ENCODE measurements at regions not wholly inside any gene's neighbourhood (a gene's known extent, or its start where the extent isn't known, plus 50 kb on each side); places are given as distances from the start of the nearest gene placed in this dataset.

GRCh38 chr7:12939694-12940093 lies 252.3 kb downstream of the ARL4A start:
- DNase-seq (ENCODE audit: low read depth): no peak
- TF ChIP-seq, protein P1, sequence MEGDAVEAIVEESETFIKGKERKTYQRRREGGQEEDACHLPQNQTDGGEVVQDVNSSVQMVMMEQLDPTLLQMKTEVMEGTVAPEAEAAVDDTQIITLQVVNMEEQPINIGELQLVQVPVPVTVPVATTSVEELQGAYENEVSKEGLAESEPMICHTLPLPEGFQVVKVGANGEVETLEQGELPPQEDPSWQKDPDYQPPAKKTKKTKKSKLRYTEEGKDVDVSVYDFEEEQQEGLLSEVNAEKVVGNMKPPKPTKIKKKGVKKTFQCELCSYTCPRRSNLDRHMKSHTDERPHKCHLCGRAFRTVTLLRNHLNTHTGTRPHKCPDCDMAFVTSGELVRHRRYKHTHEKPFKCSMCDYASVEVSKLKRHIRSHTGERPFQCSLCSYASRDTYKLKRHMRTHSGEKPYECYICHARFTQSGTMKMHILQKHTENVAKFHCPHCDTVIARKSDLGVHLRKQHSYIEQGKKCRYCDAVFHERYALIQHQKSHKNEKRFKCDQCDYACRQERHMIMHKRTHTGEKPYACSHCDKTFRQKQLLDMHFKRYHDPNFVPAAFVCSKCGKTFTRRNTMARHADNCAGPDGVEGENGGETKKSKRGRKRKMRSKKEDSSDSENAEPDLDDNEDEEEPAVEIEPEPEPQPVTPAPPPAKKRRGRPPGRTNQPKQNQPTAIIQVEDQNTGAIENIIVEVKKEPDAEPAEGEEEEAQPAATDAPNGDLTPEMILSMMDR (IDR thresholded peaks at IDR 0.05; ENCODE audit: insufficient read depth, low read depth, low read length): no peak

GRCh38 chr7:12941512-12941911 lies 254.1 kb downstream of the ARL4A start:
- no peak overlapping the region for H3K4me3 ChIP-seq (ENCODE audit: low read depth, low read length)
- TF ChIP-seq, protein P1 (IDR thresholded peaks at IDR 0.05; ENCODE audit: insufficient read depth, low read depth, low read length): no peak
- peak; percentile 19 for DNase-seq (ENCODE audit: low read depth)

More at GRCh38 chr7:12939694-12940093, 252.3 kb downstream of the ARL4A start:
- H3K4me3 ChIP-seq (ENCODE audit: low read depth, low read length): no peak overlapping the region

DNA sequence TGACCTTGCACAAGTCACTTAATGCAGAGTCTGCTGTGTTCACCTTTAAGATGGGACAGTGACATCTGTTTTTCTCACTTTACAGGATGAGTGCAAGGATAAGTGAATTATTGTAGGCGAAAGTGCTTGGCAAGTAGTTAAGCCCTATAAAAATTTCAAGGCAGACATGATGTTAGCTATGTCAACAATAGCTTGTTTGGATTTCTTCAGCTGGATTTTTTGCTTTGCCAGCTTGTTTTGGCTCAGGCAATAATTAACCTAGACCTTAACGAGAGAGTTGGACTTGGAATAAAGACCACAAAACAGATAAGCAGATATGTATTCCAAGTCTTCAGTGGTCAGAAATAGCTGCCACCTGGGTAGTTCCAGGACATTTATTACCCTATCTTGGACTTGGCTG lies 255.2 kb downstream of the ARL4A start:
- H3K4me3 ChIP-seq (ENCODE audit: low read depth, low read length): no peak overlapping the region
- TF ChIP-seq, protein P1 (IDR thresholded peaks at IDR 0.05; ENCODE audit: insufficient read depth, low read depth, low read length): no peak
- DNase-seq (ENCODE audit: low read depth): peak; percentile 64

DNA sequence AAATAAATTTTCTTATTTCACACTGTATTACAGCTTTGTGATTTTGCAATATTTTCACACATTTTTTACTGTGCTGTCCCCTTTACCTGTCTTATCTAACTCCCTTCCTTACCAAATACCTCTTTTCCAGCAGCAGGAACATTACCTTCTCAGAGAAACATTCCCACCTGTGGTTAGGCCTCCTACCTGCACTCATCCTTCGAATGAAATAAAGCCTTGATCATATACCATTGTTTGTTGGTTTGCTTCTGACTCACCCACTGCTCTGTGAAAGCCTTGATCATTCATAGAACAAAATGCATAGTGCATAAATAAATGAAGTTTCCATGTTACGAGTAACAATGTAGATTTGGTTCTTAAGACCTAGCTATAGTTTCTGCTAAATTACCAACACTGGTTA lies 256.3 kb downstream of the ARL4A start:
- no peak for DNase-seq (ENCODE audit: low read depth)
- TF ChIP-seq, protein P1 (IDR thresholded peaks at IDR 0.05; ENCODE audit: insufficient read depth, low read depth, low read length): no peak

DNA sequence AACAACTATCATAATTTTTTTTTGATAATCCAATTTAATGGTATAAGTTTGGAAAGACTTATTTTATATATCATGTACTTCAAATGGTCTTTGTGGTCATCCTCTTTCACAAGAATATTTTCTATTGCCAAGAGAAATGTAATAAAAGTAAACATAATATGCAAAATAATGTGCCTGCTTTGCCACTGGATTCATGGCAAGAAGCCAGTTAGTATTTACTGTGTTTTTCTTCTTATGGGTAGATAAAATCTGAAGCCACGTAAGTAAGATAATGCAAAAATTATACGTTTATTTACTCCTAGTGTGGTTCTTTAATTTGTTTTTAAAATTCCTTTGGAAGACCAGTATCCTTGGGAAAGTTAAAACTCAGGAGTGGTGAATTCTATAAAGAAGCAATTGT lies 258.5 kb downstream of the ARL4A start:
- H3K4me3 ChIP-seq (ENCODE audit: low read depth, low read length): no peak overlapping the region
- peak; percentile 68 for DNase-seq (ENCODE audit: low read depth)
- TF ChIP-seq, protein P1 (IDR thresholded peaks at IDR 0.05; ENCODE audit: insufficient read depth, low read depth, low read length): no peak

More for the DNA sequence above, 256.3 kb downstream of the ARL4A start:
- H3K4me3 ChIP-seq (ENCODE audit: low read depth, low read length): no peak overlapping the region

DNA sequence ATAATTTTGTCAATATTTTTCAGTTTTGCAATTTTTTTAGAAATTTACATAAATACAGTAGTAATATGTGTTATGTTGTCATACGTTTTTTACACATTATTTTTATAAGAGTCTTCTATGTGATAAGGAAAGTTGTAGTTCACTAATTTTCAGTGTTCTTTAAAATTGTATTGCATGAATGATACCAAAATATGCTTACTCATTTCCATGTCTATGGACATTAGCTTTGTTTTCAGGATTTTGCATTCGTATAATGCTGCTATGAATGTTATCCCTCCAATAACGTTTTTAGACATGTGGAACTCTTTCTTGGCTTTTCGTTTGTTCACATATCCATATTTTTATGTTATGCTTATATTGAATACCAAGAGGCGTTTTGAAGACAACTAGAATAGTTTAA lies 260.0 kb downstream of the ARL4A start:
- DNase-seq (ENCODE audit: low read depth): no peak
- H3K4me3 ChIP-seq (ENCODE audit: low read depth, low read length): no peak overlapping the region
- TF ChIP-seq, protein P1 (IDR thresholded peaks at IDR 0.05; ENCODE audit: insufficient read depth, low read depth, low read length): no peak
